HCT116 (cell line): ENCODE measurements at regions not wholly inside any gene's neighbourhood (a gene's known extent, or its start where the extent isn't known, plus 50 kb on each side); places are given as distances from the start of the nearest gene placed in this dataset.

Experiments
- ATAC-seq: fragments of 200-7000 bp; cut with Tn5 transposase; 2 replicates; pipeline ENCODE4 v1.9.1; 2020; ENCODE audit warnings: mild to moderate bottlenecking, moderate library complexity
- BruUV-seq: library from RNA; stranded (reverse); fragments of 400-500 nt; replicated peaks from 2 replicates; lab custom pipeline; 2021; lab: Mats Ljungman, UMichigan
- CTCF ChIA-PET: fragments of 300-600 bp; sonication (Branson Sonifier 250); formaldehyde crosslinking; loops from one replicate; lab custom pipeline; 2021; ENCODE audit warnings: antibody characterized with exemption; lab: Charles Lee
- POLR2A ChIA-PET: fragments of 300-600, 350-600 bp; sonication (Branson Sonifier 250); formaldehyde crosslinking; loops from one replicate; lab custom pipeline; 2021; ENCODE audit warnings: antibody characterized with exemption; lab: Charles Lee
- RAD21 ChIA-PET, 2 experiments: fragments of 300-600 bp; sonication (Branson Sonifier 250); formaldehyde crosslinking; loops; one replicate each; lab custom pipeline; 2023; ENCODE audit warnings: low total read pairs in 2 of 2; ENCODE audit not compliant: uncharacterized antibody in 2 of 2, unreplicated experiment in 2 of 2, low non-redundant PET in 1 of 2; lab: Charles Lee
- DNase-seq: peaks from one replicate; pipeline ENCODE4 v3.0.0-alpha.2; 2010; ENCODE audit warnings: low read depth, low spot score
- H2AFZ ChIP-seq: fragments of 200-600 bp; shearing (Covaris generic), sonication (generic); 2 replicates; pipeline ENCODE4 v1.6.1; 2017; ENCODE audit warnings: low read depth, mixed run types, mixed read lengths, antibody characterized with exemption, low read length; ENCODE audit not compliant: poor library complexity, severe bottlenecking
- H3K27ac ChIP-seq: 2 replicates; pipeline ENCODE4 v1.5.1; 2012; ENCODE audit warnings: low read depth, low read length
- H3K27me3 ChIP-seq: fragments of 200-600 bp; sonication (generic); 2 replicates; pipeline ENCODE4 v1.6.1; 2016; ENCODE audit warnings: mixed run types, low read length, mixed read lengths; ENCODE audit not compliant: insufficient read depth
- H3K36me3 ChIP-seq, 2 experiments: fragments of 200-500 bp in 1 of 2; fragments of 200-600 bp in 1 of 2; sonication (Bioruptor generic) in 1 of 2; sonication (generic) in 1 of 2; 2 replicates each; pipeline versions ENCODE4 v1.5.1 to v1.6.1; 2014 to 2016; ENCODE audit warnings: low read length in 2 of 2, inconsistent platforms in 1 of 2, mixed read lengths in 1 of 2, mixed run types in 1 of 2; ENCODE audit not compliant: insufficient read depth in 2 of 2, control insufficient read depth in 1 of 2
- H3K4me1 ChIP-seq, 2 experiments: fragments of 200-600 bp in 1 of 2; sonication (generic) in 1 of 2; 2 replicates each; pipeline versions ENCODE4 v1.5.1 to v1.6.1; 2012 to 2017; ENCODE audit warnings: low read length in 2 of 2, inconsistent platforms in 1 of 2, mild to moderate bottlenecking in 1 of 2, mixed read lengths in 1 of 2, mixed run types in 1 of 2, moderate library complexity in 1 of 2; ENCODE audit not compliant: insufficient read depth in 2 of 2, control insufficient read depth in 1 of 2
- H3K4me2 ChIP-seq: fragments of 200-600 bp; sonication (generic); 2 replicates; pipeline ENCODE4 v1.6.1; 2017; ENCODE audit warnings: mixed run types, low read length, mixed read lengths
- H3K4me3 ChIP-seq, 2 experiments: fragments of 200-600 bp in 1 of 2; sonication (generic) in 1 of 2; replicated peaks in 1 of 2; 2 replicates each; pipeline ENCODE4 v1.5.1; 2011 to 2016; ENCODE audit warnings: low read length in 2 of 2, control low read depth in 1 of 2, low read depth in 1 of 2, mild to moderate bottlenecking in 1 of 2, mixed read lengths in 1 of 2, mixed run types in 1 of 2
- H3K79me2 ChIP-seq: fragments of 200-600 bp; sonication (generic); 2 replicates; pipeline ENCODE4 v1.6.1; 2017; ENCODE audit warnings: mild to moderate bottlenecking, mixed run types, low read length, moderate library complexity, mixed read lengths; ENCODE audit not compliant: insufficient read depth
- H3K9ac ChIP-seq: fragments of 200-600 bp; sonication (generic); 2 replicates; pipeline ENCODE4 v1.6.1; 2016; ENCODE audit warnings: low read length, mixed read lengths
- H3K9me2 ChIP-seq: fragments of 200-600 bp; sonication (generic), shearing (Covaris generic); 2 replicates; pipeline ENCODE4 v1.6.1; 2017; ENCODE audit warnings: mixed run types, mild to moderate bottlenecking, moderate library complexity; ENCODE audit not compliant: insufficient read depth
- H3K9me3 ChIP-seq, 2 experiments: fragments of 200-500 bp in 1 of 2; fragments of 200-600 bp in 1 of 2; sonication (Bioruptor generic) in 1 of 2; sonication (generic) in 1 of 2; 2 replicates each; pipeline ENCODE4 v1.6.1; 2014 to 2017; ENCODE audit warnings: low read length in 2 of 2, mixed read lengths in 2 of 2, inconsistent platforms in 1 of 2, low read depth in 1 of 2, mild to moderate bottlenecking in 1 of 2, mixed run types in 1 of 2, moderate library complexity in 1 of 2; ENCODE audit not compliant: control insufficient read depth in 1 of 2, insufficient read depth in 1 of 2
- H4K20me1 ChIP-seq: fragments of 200-600 bp; sonication (generic), shearing (Covaris generic); 2 replicates; pipeline ENCODE4 v1.6.1; 2017; ENCODE audit warnings: mixed run types, mild to moderate bottlenecking, moderate library complexity; ENCODE audit not compliant: insufficient read depth
- ATF3 ChIP-seq: IDR thresholded peaks from 2 replicates; pipeline ENCODE4 v1.6.1; 2012
- CEBPB ChIP-seq: IDR thresholded peaks from 2 replicates; pipeline ENCODE4 v1.6.1; 2012; ENCODE audit warnings: low read depth
- ELF1 ChIP-seq: IDR thresholded peaks from 2 replicates; pipeline ENCODE4 v1.6.1; 2012; ENCODE audit warnings: low read depth, borderline replicate concordance
- JUND ChIP-seq: IDR thresholded peaks from 2 replicates; pipeline ENCODE4 v1.6.1; 2012
- POLR2A ChIP-seq: IDR thresholded peaks from 2 replicates; pipeline ENCODE4 v1.7.0; 2011; ENCODE audit warnings: borderline replicate concordance; ENCODE audit not compliant: insufficient read depth, insufficient read length; ENCODE audit errors: extremely low read depth
- POLR2AphosphoS5 ChIP-seq: IDR thresholded peaks from 2 replicates; pipeline ENCODE4 v1.6.1; 2011; ENCODE audit warnings: mild to moderate bottlenecking, low read depth, low read length, moderate library complexity
- SIN3A ChIP-seq: IDR thresholded peaks from 2 replicates; pipeline ENCODE4 v1.6.1; 2012; ENCODE audit warnings: low read depth
- SP1 ChIP-seq: IDR thresholded peaks from 2 replicates; pipeline ENCODE4 v1.6.1; 2012; ENCODE audit warnings: low read depth
- TCF7L2 ChIP-seq: IDR thresholded peaks from 2 replicates; pipeline ENCODE4 v1.7.0; 2011; ENCODE audit warnings: borderline replicate concordance, inconsistent platforms; ENCODE audit not compliant: insufficient read depth, insufficient read length; ENCODE audit errors: extremely low read depth
- intact Hi-C: fragments of 100-400 bp; cut with micrococcal nuclease; formaldehyde crosslinking; loops from 2 replicates; pipeline ENCODE4 v1.10.0; 2022
- TF ChIP-seq, protein P1 (sequence below): IDR thresholded peaks from 2 replicates; pipeline ENCODE4 v1.6.1; 2012; ENCODE audit warnings: low read depth

DNA sequence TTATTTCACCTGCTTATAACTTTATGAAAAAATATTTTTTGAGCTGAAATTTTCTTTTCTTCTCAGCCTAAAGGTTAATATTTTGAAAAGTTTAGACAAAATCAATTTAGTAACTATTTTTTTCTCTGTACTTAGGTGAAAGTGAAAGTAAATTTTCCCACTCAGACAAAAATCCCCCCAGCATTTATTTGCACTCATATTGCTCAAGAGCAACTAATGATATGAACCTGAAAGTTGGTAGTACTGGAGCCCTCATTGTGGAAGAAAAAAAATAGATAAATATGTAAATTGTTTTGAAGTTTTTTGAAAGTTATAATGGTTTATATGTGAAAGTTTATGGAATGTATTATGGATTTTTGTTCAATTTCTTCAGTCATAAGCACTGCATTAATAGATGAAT, 1005.9 kb upstream of the ATXN7L3B start:
- TF ChIP-seq POLR2AphosphoS5 (no peak), ELF1 (no peak), POLR2A (no peak), ATF3 (no peak), JUND (no peak), SP1 (no peak), TCF7L2 (no peak), SIN3A (no peak), CEBPB (no peak)
- TF ChIP-seq, protein P1, sequence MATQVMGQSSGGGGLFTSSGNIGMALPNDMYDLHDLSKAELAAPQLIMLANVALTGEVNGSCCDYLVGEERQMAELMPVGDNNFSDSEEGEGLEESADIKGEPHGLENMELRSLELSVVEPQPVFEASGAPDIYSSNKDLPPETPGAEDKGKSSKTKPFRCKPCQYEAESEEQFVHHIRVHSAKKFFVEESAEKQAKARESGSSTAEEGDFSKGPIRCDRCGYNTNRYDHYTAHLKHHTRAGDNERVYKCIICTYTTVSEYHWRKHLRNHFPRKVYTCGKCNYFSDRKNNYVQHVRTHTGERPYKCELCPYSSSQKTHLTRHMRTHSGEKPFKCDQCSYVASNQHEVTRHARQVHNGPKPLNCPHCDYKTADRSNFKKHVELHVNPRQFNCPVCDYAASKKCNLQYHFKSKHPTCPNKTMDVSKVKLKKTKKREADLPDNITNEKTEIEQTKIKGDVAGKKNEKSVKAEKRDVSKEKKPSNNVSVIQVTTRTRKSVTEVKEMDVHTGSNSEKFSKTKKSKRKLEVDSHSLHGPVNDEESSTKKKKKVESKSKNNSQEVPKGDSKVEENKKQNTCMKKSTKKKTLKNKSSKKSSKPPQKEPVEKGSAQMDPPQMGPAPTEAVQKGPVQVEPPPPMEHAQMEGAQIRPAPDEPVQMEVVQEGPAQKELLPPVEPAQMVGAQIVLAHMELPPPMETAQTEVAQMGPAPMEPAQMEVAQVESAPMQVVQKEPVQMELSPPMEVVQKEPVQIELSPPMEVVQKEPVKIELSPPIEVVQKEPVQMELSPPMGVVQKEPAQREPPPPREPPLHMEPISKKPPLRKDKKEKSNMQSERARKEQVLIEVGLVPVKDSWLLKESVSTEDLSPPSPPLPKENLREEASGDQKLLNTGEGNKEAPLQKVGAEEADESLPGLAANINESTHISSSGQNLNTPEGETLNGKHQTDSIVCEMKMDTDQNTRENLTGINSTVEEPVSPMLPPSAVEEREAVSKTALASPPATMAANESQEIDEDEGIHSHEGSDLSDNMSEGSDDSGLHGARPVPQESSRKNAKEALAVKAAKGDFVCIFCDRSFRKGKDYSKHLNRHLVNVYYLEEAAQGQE, result no peak
- TF ChIP-seq, all 23 proteins: peak for 0
- intact Hi-C loops, result no loop called here
- H3K27me3 ChIP-seq, result no peaks in the 10 kb centered on the region
- ChIA-PET CTCF (interaction anchor here (1.1 kb wide), 1 partner anchor 17 kb away, joined by 3 read pairs; no protein-coding TSS in a partner anchor), RAD21 (no interaction called here), POLR2A (no interaction called here)
- no peaks in the 10 kb centered on the region for H3K9me2 ChIP-seq
- H2AFZ ChIP-seq, result no peak overlapping the region
- H4K20me1 ChIP-seq, result no peaks in the 10 kb centered on the region
- H3K9ac ChIP-seq, result no peak overlapping the region
- no peaks in the 10 kb centered on the region for H3K36me3 ChIP-seq
- no TSS peak for BruUV-seq
- H3K27ac ChIP-seq, result no peak overlapping the region
- no peak overlapping the region for H3K4me2 ChIP-seq
- H3K4me1 ChIP-seq, result no peaks in the 10 kb centered on the region
- H3K79me2 ChIP-seq, result no peaks in the 10 kb centered on the region
- ATAC-seq (no peak), DNase-seq (no peak)
- no peak overlapping the region for H3K4me3 ChIP-seq
- no peaks in the 10 kb centered on the region for H3K9me3 ChIP-seq
